GM23248 (cell line): ENCODE measurements at regions not wholly inside any gene's neighbourhood (a gene's known extent, or its start where the extent isn't known, plus 50 kb on each side); places are given as distances from the start of the nearest gene placed in this dataset.

ENCODE experiments used
- DNase-seq: peaks from one replicate; pipeline ENCODE4 v3.0.0-alpha.2; 2015
- H2AFZ ChIP-seq: fragments of 200-600 bp; sonication (generic); 2 replicates; pipeline ENCODE4 v1.6.1; 2016; ENCODE audit warnings: antibody characterized with exemption
- H3F3A ChIP-seq: fragments of 200-600 bp; sonication (generic); 2 replicates; pipeline ENCODE4 v1.6.1; 2016; ENCODE audit warnings: mild to moderate bottlenecking, antibody characterized with exemption, mixed run types; ENCODE audit not compliant: insufficient read depth
- H3K27ac ChIP-seq: fragments of 200-600 bp; sonication (generic); 2 replicates; pipeline ENCODE4 v1.5.1; 2016; ENCODE audit warnings: mild to moderate bottlenecking
- H3K27me3 ChIP-seq: fragments of 200-600 bp; sonication (generic); replicated peaks from 2 replicates; pipeline ENCODE4 v1.6.1; 2016; ENCODE audit warnings: mild to moderate bottlenecking; ENCODE audit not compliant: insufficient read depth
- H3K36me3 ChIP-seq: fragments of 200-600 bp; sonication (generic); 2 replicates; pipeline ENCODE4 v1.6.1; 2016; ENCODE audit warnings: low read depth, mild to moderate bottlenecking
- H3K4me1 ChIP-seq: fragments of 200-600 bp; sonication (generic); 2 replicates; pipeline ENCODE4 v1.6.1; 2016; ENCODE audit warnings: mild to moderate bottlenecking; ENCODE audit not compliant: insufficient read depth
- H3K4me2 ChIP-seq: fragments of 200-600 bp; sonication (generic); one replicate; pipeline ENCODE4 v1.6.1; 2016; ENCODE audit warnings: mild to moderate bottlenecking; ENCODE audit not compliant: unreplicated experiment
- H3K4me3 ChIP-seq: fragments of 200-600 bp; sonication (generic); 2 replicates; pipeline ENCODE4 v1.5.1; 2016; ENCODE audit warnings: mild to moderate bottlenecking
- H3K79me2 ChIP-seq: fragments of 200-600 bp; sonication (generic); 2 replicates; pipeline ENCODE4 v1.6.1; 2016; ENCODE audit warnings: mild to moderate bottlenecking; ENCODE audit not compliant: insufficient read depth
- H3K9ac ChIP-seq: fragments of 200-600 bp; sonication (generic); 2 replicates; pipeline ENCODE4 v1.6.1; 2016; ENCODE audit warnings: mild to moderate bottlenecking
- H3K9me2 ChIP-seq: fragments of 200-600 bp; sonication (generic); 2 replicates; pipeline ENCODE4 v1.6.1; 2016; ENCODE audit warnings: mixed run types, mild to moderate bottlenecking, moderate library complexity; ENCODE audit not compliant: insufficient read depth
- H3K9me3 ChIP-seq: fragments of 200-600 bp; sonication (generic); one replicate; pipeline ENCODE4 v1.6.1; 2017; ENCODE audit warnings: low read depth
- H4K20me1 ChIP-seq: fragments of 200-600 bp; sonication (generic); 2 replicates; pipeline ENCODE4 v1.6.0; 2016; ENCODE audit not compliant: insufficient read depth
- EZH2 ChIP-seq: fragments of 200-600 bp; sonication (generic); IDR thresholded peaks from 2 replicates; pipeline ENCODE4 v1.6.1; 2018; ENCODE audit warnings: antibody characterized with exemption, mild to moderate bottlenecking; ENCODE audit not compliant: insufficient read depth, poor library complexity, severe bottlenecking
- EZH2phosphoT487 ChIP-seq: fragments of 200-600 bp; sonication (generic); IDR thresholded peaks from 2 replicates; pipeline ENCODE4 v1.6.1; 2018; ENCODE audit warnings: antibody characterized with exemption, moderate library complexity, mild to moderate bottlenecking, low read depth; ENCODE audit not compliant: insufficient read depth
- WGBS, 2 experiments: methylation state at CpG; one replicate each; pipeline ENCODE4 v1.1.6; 2015 to 2017; ENCODE audit warnings: low lambda C conversion rate in 2 of 2, low coverage in 1 of 2; ENCODE audit errors: missing lambda C conversion rate in 2 of 2; 5-methylcytosine and 5-hydroxymethylcytosine counted together
- in situ Hi-C: fragments of 300-500 bp; cut with MboI; formaldehyde crosslinking; loops from 2 replicates; pipeline ENCODE4 v1.15.0; 2020

GRCh38 chr2:177131858-177132257, 80.7 kb upstream of the HNRNPA3 start:
- Histone ChIP-seq H3K4me3 (no peak overlapping the region), H3K27me3 (no peaks in the 10 kb centered on the region), H3K4me2 (no peak overlapping the region), H2AFZ (no peak overlapping the region), H3K9me3 (no peaks in the 10 kb centered on the region), H3K27ac (no peak overlapping the region), H3K9ac (no peak overlapping the region), H3K36me3 (no peaks in the 10 kb centered on the region), H3K9me2 (no peaks in the 10 kb centered on the region), H3K79me2 (no peaks in the 10 kb centered on the region), H4K20me1 (no peaks in the 10 kb centered on the region), H3F3A (no peaks in the 10 kb centered on the region), H3K4me1 (no peaks in the 10 kb centered on the region)
- no peak for DNase-seq
- TF ChIP-seq EZH2 (no peak), EZH2phosphoT487 (no peak)
- in situ Hi-C loops = no loop called here

DNA sequence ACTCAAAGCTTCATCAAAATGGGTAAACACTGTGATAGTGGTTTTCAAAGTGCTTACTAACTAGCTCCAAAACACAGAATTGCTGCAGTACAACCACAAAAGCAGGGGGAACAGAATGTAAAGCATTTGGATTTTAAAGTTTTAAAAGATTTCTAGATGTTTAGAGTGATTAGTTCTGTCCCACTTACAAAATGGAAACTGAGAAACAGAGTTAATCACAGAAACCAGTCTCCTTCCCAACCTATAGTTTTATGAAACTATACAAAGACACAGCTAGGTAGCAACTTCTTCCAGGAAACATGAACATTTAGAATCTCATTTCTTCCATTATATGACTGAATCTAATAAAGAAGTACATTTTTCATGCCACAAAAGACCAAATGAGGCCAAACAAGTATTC, 73.8 kb upstream of the HNRNPA3 start:
- no peaks in the 10 kb centered on the region for H3K9me3 ChIP-seq
- H3K36me3 ChIP-seq = no peaks in the 10 kb centered on the region
- no peak for TF ChIP-seq EZH2phosphoT487
- TF ChIP-seq EZH2 = no peak
- H3K4me1 ChIP-seq = no peaks in the 10 kb centered on the region
- H3K9me2 ChIP-seq = no peaks in the 10 kb centered on the region
- DNase-seq = no peak
- no peaks in the 10 kb centered on the region for H4K20me1 ChIP-seq
- no peak overlapping the region for H3K4me2 ChIP-seq
- in situ Hi-C loops = no loop called here
- H3K9ac ChIP-seq = no peak overlapping the region
- no peak overlapping the region for H3K4me3 ChIP-seq
- no peaks in the 10 kb centered on the region for H3K79me2 ChIP-seq
- H3K27me3 ChIP-seq = no peaks in the 10 kb centered on the region
- 0 out of 2 replicates have a peak, but pooled peaks cover 4% of the 10 kb centered on the region for H3F3A ChIP-seq
- no peak overlapping the region for H3K27ac ChIP-seq
- no peak overlapping the region for H2AFZ ChIP-seq

DNA sequence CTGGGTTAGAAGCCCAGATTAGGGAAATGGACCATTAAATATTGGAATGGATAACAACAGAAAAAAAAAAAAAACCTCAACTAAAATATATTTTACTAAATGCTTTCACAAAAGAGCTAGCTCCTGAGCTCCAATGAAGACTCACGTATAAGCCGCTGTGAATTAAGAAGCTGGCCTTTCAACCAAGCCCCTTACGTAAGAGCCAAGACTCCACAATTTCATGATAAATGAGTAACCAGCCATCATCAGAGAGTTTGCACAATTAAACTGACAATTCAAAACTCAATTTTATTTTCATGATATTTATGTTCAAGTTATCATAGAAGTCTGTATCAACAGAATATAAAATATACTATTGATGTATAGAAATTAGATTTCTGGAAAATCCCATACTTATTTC, 70.7 kb upstream of the HNRNPA3 start:
- in situ Hi-C loops = loop anchor here (10.0 kb wide), 1 partner anchor 477 kb away; no protein-coding TSS in a partner anchor
- H3K36me3 ChIP-seq = no peaks in the 10 kb centered on the region
- WGBS, 2 experiments = 92 to 93% methylated on average over 3 of the region's 3 CpGs

DNA sequence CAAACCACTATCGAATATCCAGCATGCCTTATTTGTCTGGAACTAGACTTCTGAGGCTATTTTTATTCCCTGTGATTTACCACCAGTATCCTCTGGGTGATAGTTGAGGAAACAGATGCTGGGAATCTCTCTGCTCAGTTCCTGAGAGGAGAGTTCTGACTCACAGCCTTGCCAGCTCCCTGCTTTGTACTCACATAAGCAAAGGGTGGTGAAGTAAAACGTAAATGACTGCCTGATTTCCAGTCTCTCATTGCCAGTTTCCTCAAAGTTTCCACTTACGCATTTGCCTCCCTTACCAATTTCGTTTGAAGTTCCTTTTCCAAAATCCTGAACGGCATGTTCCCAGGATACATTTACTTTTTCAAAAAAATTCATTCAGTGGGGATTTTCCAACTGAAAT, 69.2 kb upstream of the HNRNPA3 start:
- TF ChIP-seq EZH2 (no peak), EZH2phosphoT487 (no peak)
- Histone ChIP-seq H3K4me3 (peak overlapping the region; percentile 39; the same call in 1 of the 2 replicates), H3K4me2 (peak overlapping the region; percentile 63), H3K4me1 (peaks cover 2% of the 10 kb centered on the region; the same call in 1 of the 2 replicates), H3K9me3 (no peaks in the 10 kb centered on the region), H2AFZ (peak overlapping the region; percentile 24; the same call in 1 of the 2 replicates), H3K9ac (peak overlapping the region; percentile 51), H3K9me2 (no peaks in the 10 kb centered on the region), H3K79me2 (no peaks in the 10 kb centered on the region), H3K27ac (peak overlapping the region; percentile 61), H4K20me1 (no peaks in the 10 kb centered on the region), H3K27me3 (no peaks in the 10 kb centered on the region), H3F3A (0 out of 2 replicates have a peak, but pooled peaks cover 4% of the 10 kb centered on the region), H3K36me3 (no peaks in the 10 kb centered on the region)
- WGBS, 2 experiments = 3 to 4% methylated on average over 5 of the region's 5 CpGs
- in situ Hi-C loops = loop anchor here (10.0 kb wide), 1 partner anchor 479 kb away; no protein-coding TSS in a partner anchor
- DNase-seq = peak; percentile 94

More for the DNA sequence above, 70.7 kb upstream of the HNRNPA3 start:
- no peak overlapping the region for H2AFZ ChIP-seq
- H4K20me1 ChIP-seq = no peaks in the 10 kb centered on the region
- no peak for DNase-seq
- no peak overlapping the region for H3K27ac ChIP-seq
- H3K9ac ChIP-seq = no peak overlapping the region
- H3K4me3 ChIP-seq = no peak overlapping the region
- H3K27me3 ChIP-seq = no peaks in the 10 kb centered on the region
- H3F3A ChIP-seq = 0 out of 2 replicates have a peak, but pooled peaks cover 4% of the 10 kb centered on the region
- H3K9me2 ChIP-seq = no peaks in the 10 kb centered on the region
- no peaks in the 10 kb centered on the region for H3K79me2 ChIP-seq
- no peaks in the 10 kb centered on the region for H3K9me3 ChIP-seq
- H3K4me2 ChIP-seq = no peak overlapping the region
- TF ChIP-seq EZH2 (no peak), EZH2phosphoT487 (no peak)
- H3K4me1 ChIP-seq = no peaks in the 10 kb centered on the region

DNA sequence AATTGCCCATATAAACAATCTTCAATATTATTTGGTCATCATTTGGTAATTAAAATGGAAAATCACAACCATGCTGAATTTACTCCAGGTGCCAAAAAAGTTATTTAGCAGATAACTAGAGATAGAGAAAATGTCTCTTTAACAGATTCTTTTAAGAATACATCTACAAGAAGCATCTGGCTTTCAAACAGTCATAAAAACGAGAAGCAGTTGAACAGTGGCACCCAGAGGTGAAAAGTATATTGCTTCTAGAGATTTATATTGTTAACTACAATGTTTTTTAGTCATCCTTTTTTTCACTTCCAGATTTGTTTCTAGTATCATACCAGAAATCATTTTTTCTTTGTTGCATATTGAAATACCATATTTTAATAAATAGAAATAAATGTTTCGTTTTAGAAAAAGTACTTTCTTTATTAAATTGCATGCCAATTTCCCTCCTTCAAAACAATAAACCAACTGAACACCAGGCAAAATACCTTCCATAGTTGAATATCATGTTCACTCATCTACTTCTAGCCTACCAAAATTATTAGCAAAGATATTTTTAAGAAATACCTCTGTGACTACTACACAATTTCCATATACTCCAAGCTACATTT, 65.4 kb upstream of the HNRNPA3 start:
- in situ Hi-C loops = loop anchor here (5.0 to 10.0 kb wide), 2 partner anchors 482 to 1020 kb away; partner anchors contain the start of gene HOXD8
- no peaks in the 10 kb centered on the region for H3K36me3 ChIP-seq
- no peaks in the 10 kb centered on the region for H3K79me2 ChIP-seq
- no peaks in the 10 kb centered on the region for H3K27me3 ChIP-seq
- no peak overlapping the region for H3K9ac ChIP-seq
- no peak overlapping the region for H3K27ac ChIP-seq
- no peak overlapping the region for H3K4me2 ChIP-seq
- H4K20me1 ChIP-seq = no peaks in the 10 kb centered on the region
- DNase-seq = peak; percentile 80
- no peak overlapping the region for H3K4me3 ChIP-seq
- no peaks in the 10 kb centered on the region for H3K9me2 ChIP-seq
- 0 out of 2 replicates have a peak, but pooled peaks cover 4% of the 10 kb centered on the region for H3F3A ChIP-seq
- H2AFZ ChIP-seq = no peak overlapping the region
- H3K9me3 ChIP-seq = no peaks in the 10 kb centered on the region
- peaks cover 4% of the 10 kb centered on the region; the same call in 1 of the 2 replicates for H3K4me1 ChIP-seq
- 1 to 2% methylated on average over 2 of the region's 2 CpGs for WGBS, 2 experiments
- TF ChIP-seq EZH2phosphoT487 (no peak), EZH2 (no peak)
